HG03521 (cell line): ENCODE measurements at regions not wholly inside any gene's neighbourhood (a gene's known extent, or its start where the extent isn't known, plus 50 kb on each side); places are given as distances from the start of the nearest gene placed in this dataset.
"Not testable (repeated sequence)": the region's sequence is repeated elsewhere in the genome, so short reads cannot be mapped to it uniquely, and the experiment has no call there.

Experiments used
- ATAC-seq: cut with Tn5 transposase; IDR thresholded peaks from one replicate; pipeline ENCODE4 v1.9.1; 2021; ENCODE audit warnings: mild to moderate bottlenecking, moderate library complexity; ENCODE audit not compliant: unreplicated experiment

GRCh38 chr1:215028954-215029353, 53.6 kb upstream of the KCNK2 start:
- no peak for ATAC-seq

GRCh38 chr1:215030581-215030980, 52.0 kb upstream of the KCNK2 start:
- ATAC-seq, result not testable (repeated sequence)

GRCh38 chr1:215031392-215031791, 51.1 kb upstream of the KCNK2 start:
- no peak for ATAC-seq
